Activated naive CD4-positive, alpha-beta T cell treated with anti-CD3 and anti-CD28 coated beads, Interleukin-2, amount 10 ng/mL, durations not matched to agents 7 days and 5 days (primary cell): ENCODE measurements at regions not wholly inside any gene's neighbourhood (a gene's known extent, or its start where the extent isn't known, plus 50 kb on each side); places are given as distances from the start of the nearest gene placed in this dataset.
"Not testable (repeated sequence)": the region's sequence is repeated elsewhere in the genome, so short reads cannot be mapped to it uniquely, and the experiment has no call there.

Experiments
- CTCF ChIA-PET: fragments of 350-600 bp; sonication (Branson Sonifier 250); formaldehyde crosslinking; loops from one replicate; lab custom pipeline; 2021; ENCODE audit warnings: antibody characterized with exemption; lab: Charles Lee
- DNase-seq: peaks from one replicate; pipeline ENCODE4 v3.0.0-alpha.2; 2020
- H3K27ac Mint-ChIP-seq: one replicate; pipeline ENCODE4 v1.8.0; 2021; ENCODE audit warnings: mild to moderate bottlenecking, moderate library complexity, mixed read lengths
- H3K27me3 Mint-ChIP-seq: one replicate; pipeline ENCODE4 v1.8.0; 2021; ENCODE audit warnings: mild to moderate bottlenecking, mixed read lengths
- H3K36me3 Mint-ChIP-seq: one replicate; pipeline ENCODE4 v1.8.0; 2021; ENCODE audit warnings: mixed read lengths
- H3K4me1 Mint-ChIP-seq: one replicate; pipeline ENCODE4 v1.8.0; 2021; ENCODE audit warnings: mixed read lengths
- H3K4me3 Mint-ChIP-seq: one replicate; pipeline ENCODE4 v1.8.0; 2021; ENCODE audit warnings: mild to moderate bottlenecking, moderate library complexity, mixed read lengths
- H3K9me3 Mint-ChIP-seq: one replicate; pipeline ENCODE4 v1.8.0; 2021; ENCODE audit warnings: mixed read lengths

DNA sequence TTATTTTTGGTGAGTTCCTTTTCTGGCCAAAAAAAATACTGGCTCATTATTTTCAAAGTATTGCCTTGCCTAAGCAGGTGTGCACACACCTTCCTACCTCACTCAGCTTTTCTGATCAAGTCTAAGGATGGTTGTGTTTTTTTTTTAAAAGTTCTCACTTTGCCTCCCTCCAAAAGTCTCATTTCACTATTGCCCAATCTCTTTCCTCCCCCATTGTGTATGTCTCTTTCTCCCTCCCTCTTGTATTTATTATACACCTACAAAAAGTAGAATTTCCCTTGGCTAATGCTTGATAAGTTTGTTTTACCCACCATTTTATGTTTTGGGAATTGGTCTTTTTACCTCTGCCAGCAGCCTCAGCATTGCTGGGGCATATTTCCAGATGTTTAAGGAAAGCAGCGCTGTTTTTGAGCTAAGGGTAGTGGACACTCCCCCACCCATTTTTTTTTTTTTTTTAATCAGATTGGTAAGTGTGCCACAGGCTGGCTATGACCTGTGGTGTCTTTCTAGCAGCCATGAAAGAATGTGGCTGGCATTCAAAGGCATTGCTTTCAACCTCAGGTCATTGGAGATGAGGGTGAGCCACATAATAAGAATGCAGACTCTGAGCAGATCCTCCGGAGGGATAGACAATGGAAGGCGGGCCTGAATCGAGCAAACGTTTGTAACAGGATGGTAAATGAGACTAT, 668.6 kb downstream of the UTRN start:
- no peak for DNase-seq
- Mint-ChIP-seq H3K4me1 (no peaks in the 10 kb centered on the region), H3K27ac (no peak overlapping the region), H3K4me3 (no peak overlapping the region), H3K36me3 (no peaks in the 10 kb centered on the region), H3K9me3 (no peaks in the 10 kb centered on the region), H3K27me3 (peaks cover 9% of the 10 kb centered on the region)
- CTCF ChIA-PET = no interaction called here

DNA sequence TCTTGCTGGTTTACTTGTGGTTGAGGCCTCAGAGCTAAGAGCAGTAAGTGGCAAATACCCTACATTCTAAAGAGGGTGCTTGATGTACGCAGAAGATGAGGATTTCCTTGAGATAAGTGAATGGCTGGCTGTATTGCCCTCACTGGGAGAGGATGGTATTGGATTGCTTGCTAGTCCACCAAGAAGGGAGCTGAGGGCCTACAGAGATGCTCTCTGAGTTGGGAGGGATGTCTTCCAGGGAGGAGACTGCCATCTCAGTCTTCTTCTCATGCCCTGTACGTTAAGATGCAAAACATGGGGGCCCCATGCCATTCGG, 669.1 kb downstream of the UTRN start:
- Mint-ChIP-seq H3K9me3 (no peaks in the 10 kb centered on the region), H3K36me3 (no peaks in the 10 kb centered on the region), H3K27ac (no peak overlapping the region), H3K27me3 (peaks cover 9% of the 10 kb centered on the region), H3K4me1 (no peaks in the 10 kb centered on the region), H3K4me3 (no peak overlapping the region)
- CTCF ChIA-PET = no interaction called here
- no peak for DNase-seq

DNA sequence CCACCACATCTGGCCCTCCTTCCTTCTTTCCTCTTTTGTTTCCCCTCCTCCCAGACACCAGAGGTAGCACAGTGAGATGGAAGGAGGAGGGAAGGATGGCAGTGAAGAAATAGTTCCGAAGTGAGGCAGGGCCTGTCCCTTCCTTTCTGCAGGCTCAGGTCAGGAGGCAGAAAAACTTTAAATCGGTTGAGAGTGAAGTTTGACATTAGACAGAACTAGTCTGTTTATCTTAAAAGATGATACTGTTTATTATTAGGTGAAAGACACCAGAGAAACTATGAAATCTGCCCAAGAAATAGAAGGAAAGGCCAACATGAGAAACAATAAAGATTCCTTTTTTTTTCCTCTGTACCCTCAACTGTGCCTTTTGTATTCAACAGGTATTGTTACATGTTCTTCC, 670.3 kb downstream of the UTRN start:
- CTCF ChIA-PET = no interaction called here
- H3K9me3 Mint-ChIP-seq = no peaks in the 10 kb centered on the region
- no peak overlapping the region for H3K4me3 Mint-ChIP-seq
- peaks cover 9% of the 10 kb centered on the region for H3K27me3 Mint-ChIP-seq
- DNase-seq = no peak
- no peak overlapping the region for H3K27ac Mint-ChIP-seq
- no peaks in the 10 kb centered on the region for H3K36me3 Mint-ChIP-seq
- no peaks in the 10 kb centered on the region for H3K4me1 Mint-ChIP-seq

DNA sequence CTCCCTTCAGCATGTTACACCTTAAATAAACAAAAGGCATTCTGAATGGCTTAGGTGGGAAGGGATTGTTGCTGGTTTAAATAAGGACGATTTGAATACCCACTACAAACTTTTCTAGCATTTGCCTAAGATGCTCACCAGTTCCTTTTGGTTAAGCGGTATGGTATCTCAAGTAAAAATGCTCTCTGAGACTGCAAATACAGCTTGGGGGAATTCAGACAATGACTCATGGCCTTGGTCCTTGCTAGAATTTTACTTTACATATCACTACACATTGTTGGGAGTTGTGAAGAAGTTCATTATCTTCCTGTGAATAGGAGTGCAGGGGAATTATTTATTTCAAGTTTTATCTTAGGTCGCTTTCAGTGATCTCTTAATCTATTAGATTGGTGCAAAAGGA, 670.7 kb downstream of the UTRN start:
- no peak for DNase-seq
- no peaks in the 10 kb centered on the region for H3K9me3 Mint-ChIP-seq
- no peak overlapping the region for H3K27ac Mint-ChIP-seq
- no peaks in the 10 kb centered on the region for H3K4me1 Mint-ChIP-seq
- no peaks in the 10 kb centered on the region for H3K36me3 Mint-ChIP-seq
- H3K4me3 Mint-ChIP-seq = no peak overlapping the region
- CTCF ChIA-PET = no interaction called here
- peaks cover 7% of the 10 kb centered on the region for H3K27me3 Mint-ChIP-seq

DNA sequence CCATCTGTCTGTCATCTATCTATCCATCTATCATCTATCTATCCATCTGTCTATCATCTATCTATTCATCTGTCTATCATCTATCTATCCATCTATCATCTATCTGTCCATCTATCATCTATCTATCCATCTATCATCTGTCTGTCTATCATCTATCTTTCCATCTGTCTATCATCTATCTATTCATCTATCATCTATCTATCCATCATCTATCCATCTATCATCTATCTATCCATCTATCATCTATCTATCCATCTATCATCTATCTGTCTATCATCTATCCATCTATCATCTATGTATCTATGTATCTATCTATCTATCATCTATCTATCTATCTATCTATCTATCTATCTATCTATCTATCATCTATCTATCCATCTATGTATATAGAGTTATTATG, 671.6 kb downstream of the UTRN start:
- H3K9me3 Mint-ChIP-seq, CTCF ChIA-PET, H3K27me3 Mint-ChIP-seq, H3K36me3 Mint-ChIP-seq, H3K4me3 Mint-ChIP-seq, H3K27ac Mint-ChIP-seq, H3K4me1 Mint-ChIP-seq, DNase-seq: not testable (repeated sequence)

DNA sequence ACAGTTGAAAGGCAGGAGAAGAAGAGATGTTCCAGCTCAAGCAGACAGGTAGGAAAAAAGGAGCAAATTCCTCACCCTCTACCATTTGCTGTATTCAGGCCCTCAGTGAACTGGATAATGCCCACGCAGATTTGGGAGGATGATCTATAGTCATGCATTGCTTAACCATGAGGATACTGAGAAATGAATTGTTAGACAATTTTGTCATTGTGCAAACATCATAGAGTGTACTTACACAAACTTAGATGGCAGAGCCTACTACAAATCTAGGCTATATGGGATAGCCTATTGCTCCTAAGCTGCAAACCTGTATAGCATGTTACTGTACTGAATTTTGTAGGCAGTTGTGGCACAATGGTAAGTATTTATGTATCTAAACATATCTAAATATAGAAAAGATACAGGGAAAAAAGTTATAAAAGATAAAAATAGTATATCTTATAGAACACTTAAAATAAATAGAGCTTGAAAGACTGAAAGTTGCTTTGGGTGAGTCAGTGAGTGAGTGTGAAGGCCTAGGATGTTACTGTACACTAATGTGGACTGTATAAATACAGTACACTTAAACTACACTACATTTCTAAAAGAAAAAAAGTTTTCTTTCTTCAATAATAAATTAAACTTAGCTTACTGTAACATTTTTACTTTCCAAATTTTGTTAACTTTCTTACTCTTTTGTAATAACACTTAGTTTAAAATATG, 672.3 kb downstream of the UTRN start:
- H3K36me3 Mint-ChIP-seq = no peaks in the 10 kb centered on the region
- H3K27ac Mint-ChIP-seq = no peak overlapping the region
- CTCF ChIA-PET = no interaction called here
- H3K4me3 Mint-ChIP-seq = no peak overlapping the region
- H3K9me3 Mint-ChIP-seq = no peaks in the 10 kb centered on the region
- no peak for DNase-seq
- H3K27me3 Mint-ChIP-seq = peaks cover 5% of the 10 kb centered on the region
- no peaks in the 10 kb centered on the region for H3K4me1 Mint-ChIP-seq

DNA sequence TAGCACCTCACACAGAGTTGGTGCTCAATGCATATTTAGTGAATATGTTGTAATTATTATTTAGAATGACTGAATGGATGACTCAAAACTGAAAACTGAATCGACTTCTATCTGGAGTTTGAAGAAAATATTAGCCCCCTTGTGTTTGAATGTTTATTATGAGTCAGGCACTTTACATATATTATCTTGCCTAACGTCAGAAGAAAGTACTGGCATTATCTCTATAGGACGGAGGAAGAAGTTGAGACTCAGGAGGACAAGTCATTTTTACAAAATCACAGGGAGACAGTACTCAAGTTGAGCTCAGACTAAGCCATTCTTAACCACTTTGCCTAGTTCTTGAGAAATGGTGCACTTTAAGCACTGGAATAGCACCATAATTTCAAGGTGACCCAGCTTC, 684.0 kb downstream of the UTRN start:
- Mint-ChIP-seq H3K27me3 (no peaks in the 10 kb centered on the region), H3K36me3 (no peaks in the 10 kb centered on the region), H3K4me3 (no peak overlapping the region), H3K4me1 (no peaks in the 10 kb centered on the region), H3K9me3 (no peaks in the 10 kb centered on the region), H3K27ac (no peak overlapping the region)
- DNase-seq = no peak
- CTCF ChIA-PET = no interaction called here

DNA sequence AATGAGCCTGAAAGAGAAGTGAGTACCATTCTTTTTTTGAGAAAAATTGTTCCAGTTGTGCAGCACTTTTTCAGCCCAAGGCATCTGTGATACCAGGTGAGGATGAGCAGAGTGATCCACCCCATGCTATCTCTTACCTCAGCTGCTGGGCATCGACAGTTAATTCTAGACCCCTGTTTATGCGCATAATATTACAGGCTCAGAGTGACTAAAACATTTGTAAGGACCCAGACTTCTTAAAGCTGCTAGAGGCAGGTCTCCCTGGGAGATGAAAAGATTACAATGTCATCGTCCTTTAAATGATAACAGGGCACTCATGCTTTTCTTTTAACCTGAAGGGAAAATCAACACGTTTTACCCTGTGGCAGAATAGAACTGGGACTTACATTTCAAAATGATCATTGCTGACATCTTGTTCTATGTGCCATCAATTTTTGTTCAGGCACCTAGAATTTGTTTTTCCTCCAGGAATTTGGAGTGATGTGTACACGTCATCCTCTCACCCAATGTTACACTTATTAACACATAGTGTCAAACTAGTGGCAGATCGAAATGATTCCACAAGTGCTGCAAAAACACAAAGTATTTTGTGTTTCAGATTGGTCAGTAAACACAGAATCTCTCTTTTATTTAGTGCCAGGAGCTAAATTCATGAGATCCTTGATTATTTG, 684.6 kb downstream of the UTRN start:
- no peaks in the 10 kb centered on the region for H3K4me1 Mint-ChIP-seq
- no peak for DNase-seq
- no peak overlapping the region for H3K27ac Mint-ChIP-seq
- CTCF ChIA-PET = no interaction called here
- peaks cover 3% of the 10 kb centered on the region for H3K9me3 Mint-ChIP-seq
- H3K27me3 Mint-ChIP-seq = no peaks in the 10 kb centered on the region
- H3K36me3 Mint-ChIP-seq = no peaks in the 10 kb centered on the region
- H3K4me3 Mint-ChIP-seq = no peak overlapping the region

DNA sequence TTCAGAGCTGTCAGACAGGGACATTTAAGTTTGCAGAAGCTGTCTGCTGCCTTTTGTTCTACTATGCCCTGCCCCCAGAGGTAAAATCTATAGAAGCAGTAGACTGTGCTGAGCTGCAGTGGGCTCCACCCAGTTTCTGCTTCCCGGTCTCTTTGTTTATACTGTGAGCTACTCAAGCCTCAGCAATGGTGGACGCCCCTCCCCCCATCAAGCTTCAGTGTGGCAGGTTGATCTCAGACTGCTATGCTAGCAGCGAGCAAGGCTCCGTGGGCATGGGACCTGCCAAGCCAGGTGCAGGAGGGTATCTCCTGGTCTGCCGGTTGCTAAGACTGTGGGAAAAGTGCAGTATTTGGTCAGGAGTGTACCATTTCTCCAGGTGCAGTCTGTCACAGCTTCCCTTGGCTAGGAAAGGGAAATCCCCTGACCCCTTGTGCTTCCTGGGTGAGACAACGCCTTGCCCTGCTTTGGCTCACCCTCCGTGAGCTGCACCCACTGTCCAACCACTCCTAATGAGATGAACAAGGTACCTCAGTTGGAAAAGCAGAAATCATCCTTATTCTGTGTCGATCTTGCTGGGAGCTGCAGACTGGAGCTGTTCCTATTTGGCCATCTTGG, 692.2 kb downstream of the UTRN start:
- H3K9me3 Mint-ChIP-seq, H3K27ac Mint-ChIP-seq, H3K4me1 Mint-ChIP-seq, H3K4me3 Mint-ChIP-seq, H3K36me3 Mint-ChIP-seq, DNase-seq, H3K27me3 Mint-ChIP-seq, CTCF ChIA-PET: not testable (repeated sequence)

DNA sequence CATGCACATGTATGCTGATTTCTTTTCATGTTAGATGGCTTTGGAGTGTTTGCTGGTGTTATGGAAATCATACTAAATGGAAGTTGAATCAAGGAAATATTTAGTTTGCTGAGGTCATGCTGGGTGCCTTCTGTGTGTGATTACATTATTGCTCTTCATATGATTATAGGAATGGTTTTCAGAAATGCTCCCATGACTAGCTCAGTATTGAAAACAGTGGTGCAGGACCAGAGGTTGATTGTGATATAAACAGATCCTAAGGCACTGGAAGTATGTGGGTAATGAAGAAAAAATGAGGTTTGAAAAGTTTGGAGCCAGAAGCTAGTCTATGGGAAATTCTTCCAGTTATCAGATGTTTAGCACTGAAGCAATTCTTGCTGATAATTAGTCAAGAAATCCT, 693.1 kb downstream of the UTRN start:
- no peak overlapping the region for H3K27ac Mint-ChIP-seq
- DNase-seq = no peak
- H3K27me3 Mint-ChIP-seq = no peaks in the 10 kb centered on the region
- no peak overlapping the region for H3K4me3 Mint-ChIP-seq
- H3K36me3 Mint-ChIP-seq = no peaks in the 10 kb centered on the region
- CTCF ChIA-PET = no interaction called here
- no peaks in the 10 kb centered on the region for H3K4me1 Mint-ChIP-seq
- H3K9me3 Mint-ChIP-seq = peaks cover 6% of the 10 kb centered on the region

DNA sequence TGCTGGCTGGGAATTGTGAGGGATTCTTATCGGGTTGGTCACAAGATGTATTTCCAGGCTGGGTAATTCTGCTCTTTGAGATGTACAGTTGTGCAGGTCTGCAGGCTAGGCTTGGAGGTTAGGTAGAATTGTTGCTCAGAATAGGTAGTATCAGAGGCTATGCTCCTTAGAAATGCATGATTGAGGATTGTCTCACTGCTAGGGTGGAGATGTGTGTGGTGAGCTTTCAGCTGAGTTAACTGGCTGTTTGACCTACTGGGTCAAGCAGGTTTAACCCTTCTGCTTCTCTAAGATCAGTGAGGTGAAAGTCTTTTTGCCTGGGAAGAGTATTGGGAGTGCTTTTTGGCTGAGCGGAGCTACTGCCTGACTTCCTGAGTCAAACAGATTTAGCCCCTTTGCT, 701.1 kb downstream of the UTRN start:
- CTCF ChIA-PET = interaction anchor here (1.2 kb wide), 1 partner anchor 12 kb away, joined by 3 read pairs; no protein-coding TSS in a partner anchor
- Mint-ChIP-seq H3K9me3 (peaks cover 4% of the 10 kb centered on the region), H3K4me1 (no peaks in the 10 kb centered on the region), H3K27ac (no peak overlapping the region), H3K4me3 (no peak overlapping the region), H3K36me3 (no peaks in the 10 kb centered on the region), H3K27me3 (peaks cover 18% of the 10 kb centered on the region)
- no peak for DNase-seq

DNA sequence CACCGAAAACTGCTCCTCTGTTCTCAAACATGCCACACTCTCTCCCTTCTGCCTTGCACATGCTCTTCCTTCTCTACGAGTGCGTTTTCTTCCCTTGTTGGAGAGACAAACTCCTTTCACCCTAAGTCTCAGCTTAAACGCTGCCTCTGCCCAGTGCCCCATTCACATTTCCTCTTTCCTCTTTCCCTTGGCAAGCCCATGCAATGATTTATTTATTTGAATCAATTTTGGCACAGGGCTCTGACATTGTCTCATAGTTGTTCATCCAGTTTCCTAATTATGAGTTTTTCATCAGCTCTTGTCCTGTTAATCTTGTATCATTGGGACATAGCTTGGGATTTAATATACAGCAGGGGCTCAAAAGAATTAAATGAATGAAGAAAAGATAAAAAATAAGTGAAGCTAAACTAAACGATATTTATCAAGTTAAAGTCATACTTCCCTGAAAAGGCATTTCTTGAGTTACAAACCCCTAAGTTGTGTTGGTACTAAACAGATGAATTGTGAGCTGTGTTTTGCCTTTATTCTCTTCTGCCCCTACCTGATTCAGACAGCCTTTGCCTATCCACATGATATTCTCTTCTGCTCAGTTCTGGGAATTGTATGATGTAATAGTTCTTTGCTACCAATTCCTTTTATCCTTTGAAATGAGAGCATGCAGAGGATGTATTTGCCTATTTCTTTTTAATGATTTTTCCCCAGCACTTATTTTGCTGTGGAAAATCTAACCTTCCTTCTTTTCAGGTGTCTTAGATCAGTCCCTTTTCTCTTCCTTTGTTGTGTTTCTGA, 704.4 kb downstream of the UTRN start:
- peaks cover 4% of the 10 kb centered on the region for H3K9me3 Mint-ChIP-seq
- no peaks in the 10 kb centered on the region for H3K36me3 Mint-ChIP-seq
- H3K27me3 Mint-ChIP-seq = peaks cover 18% of the 10 kb centered on the region
- CTCF ChIA-PET = no interaction called here
- H3K27ac Mint-ChIP-seq = no peak overlapping the region
- no peak overlapping the region for H3K4me3 Mint-ChIP-seq
- no peak for DNase-seq
- no peaks in the 10 kb centered on the region for H3K4me1 Mint-ChIP-seq

DNA sequence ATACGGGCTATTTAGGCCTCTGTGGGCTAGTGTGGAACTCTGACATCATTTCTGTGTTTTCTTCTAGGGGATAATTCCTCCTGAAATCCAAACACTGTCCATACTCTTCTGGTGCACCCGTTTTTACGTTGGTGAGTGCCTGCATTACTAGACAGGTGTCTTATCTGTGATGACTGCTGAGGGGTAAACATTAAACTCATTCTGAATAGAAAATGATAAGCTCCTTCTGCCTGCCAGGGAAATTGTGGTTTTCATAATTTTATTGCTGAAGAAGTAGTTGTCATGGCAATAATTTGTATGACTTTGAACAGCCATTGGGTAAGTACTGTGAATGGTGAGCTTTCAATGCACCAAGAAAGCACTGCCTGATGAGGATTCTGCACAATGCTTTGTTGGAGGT, 705.6 kb downstream of the UTRN start:
- CTCF ChIA-PET = no interaction called here
- no peaks in the 10 kb centered on the region for H3K36me3 Mint-ChIP-seq
- H3K4me1 Mint-ChIP-seq = no peaks in the 10 kb centered on the region
- no peak for DNase-seq
- peaks cover 2% of the 10 kb centered on the region for H3K9me3 Mint-ChIP-seq
- no peak overlapping the region for H3K4me3 Mint-ChIP-seq
- H3K27me3 Mint-ChIP-seq = peaks cover 18% of the 10 kb centered on the region
- no peak overlapping the region for H3K27ac Mint-ChIP-seq

DNA sequence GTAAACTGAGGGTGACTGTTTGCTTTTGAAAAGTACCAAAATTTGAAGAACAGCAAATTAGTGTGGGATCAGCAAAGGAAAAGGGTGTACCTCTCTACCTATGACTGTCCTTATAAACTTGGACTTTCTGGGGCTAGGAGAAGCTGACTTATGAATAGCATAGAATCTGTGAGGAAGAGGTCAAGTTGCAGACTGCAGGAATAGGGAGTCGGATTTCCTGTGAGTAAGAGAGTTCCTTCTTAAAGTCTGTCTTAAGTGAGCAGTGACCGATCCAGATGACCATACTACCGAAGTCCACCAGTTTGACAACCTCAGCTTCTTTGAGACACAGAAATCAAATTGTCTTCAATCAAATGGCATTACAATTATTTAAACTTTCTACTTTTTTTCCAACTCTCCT, 708.7 kb downstream of the UTRN start:
- no peaks in the 10 kb centered on the region for H3K4me1 Mint-ChIP-seq
- no peak overlapping the region for H3K27ac Mint-ChIP-seq
- CTCF ChIA-PET = no interaction called here
- no peaks in the 10 kb centered on the region for H3K9me3 Mint-ChIP-seq
- no peak overlapping the region for H3K4me3 Mint-ChIP-seq
- no peak for DNase-seq
- H3K27me3 Mint-ChIP-seq = peaks cover 9% of the 10 kb centered on the region
- H3K36me3 Mint-ChIP-seq = no peaks in the 10 kb centered on the region
